Neural cell (in vitro differentiated cells): ENCODE measurements at regions not wholly inside any gene's neighbourhood (a gene's known extent, or its start where the extent isn't known, plus 50 kb on each side); places are given as distances from the start of the nearest gene placed in this dataset.

Experiments used
- H2AFZ ChIP-seq: fragments of 200-600, 300-800 bp; sonication (generic), shearing (Covaris generic); 2 replicates; pipeline ENCODE4 v1.6.0; 2014; ENCODE audit warnings: low read depth, mild to moderate bottlenecking, antibody characterized with exemption, low read length, moderate library complexity
- H3F3A ChIP-seq: fragments of 200-600 bp; shearing (Covaris generic); 2 replicates; pipeline ENCODE4 v1.6.1; 2016; ENCODE audit warnings: mild to moderate bottlenecking, moderate library complexity, mixed read lengths, antibody characterized with exemption, low read length; ENCODE audit not compliant: insufficient read depth, poor library complexity, severe bottlenecking
- H3K27ac ChIP-seq: fragments of 200-600, 300-800 bp; sonication (generic), shearing (Covaris generic); 2 replicates; pipeline ENCODE4 v1.5.1; 2014; ENCODE audit warnings: mild to moderate bottlenecking, low read length, moderate library complexity
- H3K27me3 ChIP-seq: fragments of 300-800, 200-600 bp; sonication (generic), shearing (Covaris generic); 2 replicates; pipeline ENCODE4 v1.6.0; 2014; ENCODE audit warnings: mild to moderate bottlenecking, low read depth, low read length, moderate library complexity; ENCODE audit not compliant: insufficient read depth
- H3K36me3 ChIP-seq: fragments of 300-800, 200-600 bp; sonication (generic), shearing (Covaris generic); 2 replicates; pipeline ENCODE4 v1.5.1; 2014; ENCODE audit warnings: mild to moderate bottlenecking, antibody characterized with exemption, low read length, moderate library complexity; ENCODE audit not compliant: insufficient read depth
- H3K4me2 ChIP-seq: fragments of 300-800, 200-600 bp; sonication (generic), shearing (Covaris generic); 2 replicates; pipeline ENCODE4 v1.6.0; 2014; ENCODE audit warnings: mild to moderate bottlenecking, low read length
- H3K4me3 ChIP-seq: fragments of 300-800, 200-600 bp; sonication (generic), shearing (Covaris generic); 2 replicates; pipeline ENCODE4 v1.5.1; 2014; ENCODE audit warnings: mild to moderate bottlenecking, low read length, moderate library complexity
- H3K79me2 ChIP-seq: fragments of 200-600 bp; shearing (Covaris generic); replicated peaks from 2 replicates; pipeline ENCODE4 v1.6.0; 2014; ENCODE audit warnings: mild to moderate bottlenecking, low read length, moderate library complexity; ENCODE audit not compliant: insufficient read depth
- H3K9ac ChIP-seq: fragments of 300-800, 200-600 bp; sonication (generic), shearing (Covaris generic); 2 replicates; pipeline ENCODE4 v1.6.1; 2016; ENCODE audit warnings: mild to moderate bottlenecking, low read length, mixed read lengths
- H3K9me2 ChIP-seq: fragments of 200-600 bp; shearing (Covaris generic); 2 replicates; pipeline ENCODE4 v1.6.1; 2016; ENCODE audit warnings: mild to moderate bottlenecking, low read length, mixed read lengths; ENCODE audit not compliant: insufficient read depth
- H3K9me3 ChIP-seq: fragments of 200-600, 300-800 bp; sonication (generic), shearing (Covaris generic); 2 replicates; pipeline ENCODE4 v1.6.1; 2016; ENCODE audit warnings: mild to moderate bottlenecking, mixed run types, low read length, moderate library complexity, mixed read lengths
- H4K20me1 ChIP-seq: fragments of 200-600 bp; shearing (Covaris generic); 2 replicates; pipeline ENCODE4 v1.6.1; 2016; ENCODE audit warnings: mild to moderate bottlenecking, mixed run types; ENCODE audit not compliant: insufficient read depth
- CTCF ChIP-seq: fragments of 450-650 bp; IDR thresholded peaks from 2 replicates; pipeline ENCODE4 v1.5.1; 2014; ENCODE audit warnings: antibody characterized with exemption, mild to moderate bottlenecking, moderate library complexity; ENCODE audit not compliant: poor library complexity, severe bottlenecking
- EP300 ChIP-seq: fragments of 450-650 bp; conservative IDR thresholded peaks from 2 replicates; pipeline ENCODE4 v1.6.1; 2014; ENCODE audit warnings: antibody characterized with exemption, mild to moderate bottlenecking, moderate library complexity; ENCODE audit not compliant: poor library complexity, severe bottlenecking
- EZH2 ChIP-seq: fragments of 200-600, 300-800 bp; shearing (Covaris generic), sonication (generic); IDR thresholded peaks from 2 replicates; pipeline ENCODE4 v1.6.1; 2014; ENCODE audit warnings: antibody characterized with exemption, low read length, borderline replicate concordance, mild to moderate bottlenecking; ENCODE audit not compliant: insufficient read depth, poor library complexity, severe bottlenecking
- MXI1 ChIP-seq: fragments of 450-650 bp; conservative IDR thresholded peaks from 2 replicates; pipeline ENCODE4 v1.6.1; 2014; ENCODE audit warnings: antibody characterized with exemption, mild to moderate bottlenecking; ENCODE audit not compliant: poor library complexity, severe bottlenecking
- POLR2AphosphoS5 ChIP-seq: IDR thresholded peaks from 2 replicates; pipeline ENCODE4 v1.6.1; 2012
- RAD21 ChIP-seq: fragments of 450-650 bp; conservative IDR thresholded peaks from 2 replicates; pipeline ENCODE4 v1.6.1; 2014; ENCODE audit warnings: antibody characterized with exemption, mild to moderate bottlenecking, moderate library complexity
- REST ChIP-seq: IDR thresholded peaks from 2 replicates; pipeline ENCODE4 v1.6.1; 2012; ENCODE audit warnings: borderline replicate concordance
- SMC3 ChIP-seq: fragments of 450-650 bp; conservative IDR thresholded peaks from 2 replicates; pipeline ENCODE4 v1.6.1; 2014; ENCODE audit warnings: antibody characterized with exemption, mild to moderate bottlenecking, moderate library complexity; ENCODE audit not compliant: poor library complexity
- TAF1 ChIP-seq: IDR thresholded peaks from 2 replicates; pipeline ENCODE4 v1.6.1; 2012; ENCODE audit warnings: low read depth

GRCh38 chrX:109845996-109846395, 112.9 kb upstream of the ACSL4 start:
- Histone ChIP-seq H3F3A (no peaks in the 10 kb centered on the region), H3K9ac (no peak overlapping the region), H3K9me3 (no peaks in the 10 kb centered on the region), H3K27me3 (no peaks in the 10 kb centered on the region), H4K20me1 (no peaks in the 10 kb centered on the region), H2AFZ (no peak overlapping the region), H3K9me2 (no peaks in the 10 kb centered on the region), H3K79me2 (no peaks in the 10 kb centered on the region), H3K4me2 (no peak overlapping the region), H3K27ac (no peak overlapping the region), H3K4me3 (no peak overlapping the region), H3K36me3 (no peaks in the 10 kb centered on the region)
- TF ChIP-seq RAD21 (no peak), MXI1 (no peak), POLR2AphosphoS5 (no peak), EP300 (no peak), CTCF (no peak)

GRCh38 chrX:109847257-109848187, 114.5 kb upstream of the ACSL4 start:
- no peaks in the 10 kb centered on the region for H4K20me1 ChIP-seq
- H3K79me2 ChIP-seq = no peaks in the 10 kb centered on the region
- H3K4me3 ChIP-seq = no peak overlapping the region
- H3K4me2 ChIP-seq = no peak overlapping the region
- H3K27ac ChIP-seq = no peak overlapping the region
- TF ChIP-seq POLR2AphosphoS5 (no peak), EZH2 (no peak), MXI1 (no peak), REST (no peak), RAD21 (no peak), EP300 (no peak), TAF1 (no peak), CTCF (no peak), SMC3 (no peak)
- H3K9me2 ChIP-seq = no peaks in the 10 kb centered on the region
- H2AFZ ChIP-seq = no peak overlapping the region
- H3K9ac ChIP-seq = no peak overlapping the region
- no peaks in the 10 kb centered on the region for H3K27me3 ChIP-seq
- no peaks in the 10 kb centered on the region for H3F3A ChIP-seq
- no peaks in the 10 kb centered on the region for H3K9me3 ChIP-seq
- H3K36me3 ChIP-seq = no peaks in the 10 kb centered on the region
